ENCODE measurements at regions not wholly inside any gene's neighbourhood (a gene's known extent, or its start where the extent isn't known, plus 50 kb on each side); places are given as distances from the start of the nearest gene placed in this dataset.
A peak's percentile ranks its signal among the peaks of the same experiment; 100 is the strongest.

- Histone ChIP-seq H3K4me3 (replicated peaks in 1 of 4; ENCODE audit: control extremely low read depth in 1 of 4, insufficient read depth in 1 of 4, low read depth in 3 of 4, low read length in 4 of 4) (no peak overlapping the region), H3K4me1 (ENCODE audit: control insufficient read depth, extremely low read depth, insufficient read depth, low read length) (no peaks in the 10 kb centered on the region), H3K27me3 (ENCODE audit: control insufficient read depth, insufficient read depth, low read length) (no peaks in the 10 kb centered on the region), H3K4me2 (ENCODE audit: extremely low read depth, insufficient read depth, low read length) (no peak overlapping the region), H3K9ac (ENCODE audit: insufficient read depth, low read length) (no peak overlapping the region), H3K36me3 (ENCODE audit: control insufficient read depth, insufficient read depth, low read length) (no peaks in the 10 kb centered on the region), H4K20me1 (ENCODE audit: control insufficient read depth, extremely low read depth, insufficient read depth, low read length) (no peaks in the 10 kb centered on the region), H3K27ac (ENCODE audit: insufficient read depth, low read length) (no peak overlapping the region), H3K9me3 (ENCODE audit: control insufficient read depth, insufficient read depth, low read depth, low read length) (no peaks in the 10 kb centered on the region), H2AFZ (ENCODE audit: low read length) (no peak overlapping the region), H3K79me2 (ENCODE audit: control insufficient read depth, insufficient read depth, low read length) (no peaks in the 10 kb centered on the region)
- TF ChIP-seq EZH2 (IDR thresholded peaks at IDR 0.05; ENCODE audit: low read length, missing control alignments) = no peak
- TF ChIP-seq, protein P1, sequence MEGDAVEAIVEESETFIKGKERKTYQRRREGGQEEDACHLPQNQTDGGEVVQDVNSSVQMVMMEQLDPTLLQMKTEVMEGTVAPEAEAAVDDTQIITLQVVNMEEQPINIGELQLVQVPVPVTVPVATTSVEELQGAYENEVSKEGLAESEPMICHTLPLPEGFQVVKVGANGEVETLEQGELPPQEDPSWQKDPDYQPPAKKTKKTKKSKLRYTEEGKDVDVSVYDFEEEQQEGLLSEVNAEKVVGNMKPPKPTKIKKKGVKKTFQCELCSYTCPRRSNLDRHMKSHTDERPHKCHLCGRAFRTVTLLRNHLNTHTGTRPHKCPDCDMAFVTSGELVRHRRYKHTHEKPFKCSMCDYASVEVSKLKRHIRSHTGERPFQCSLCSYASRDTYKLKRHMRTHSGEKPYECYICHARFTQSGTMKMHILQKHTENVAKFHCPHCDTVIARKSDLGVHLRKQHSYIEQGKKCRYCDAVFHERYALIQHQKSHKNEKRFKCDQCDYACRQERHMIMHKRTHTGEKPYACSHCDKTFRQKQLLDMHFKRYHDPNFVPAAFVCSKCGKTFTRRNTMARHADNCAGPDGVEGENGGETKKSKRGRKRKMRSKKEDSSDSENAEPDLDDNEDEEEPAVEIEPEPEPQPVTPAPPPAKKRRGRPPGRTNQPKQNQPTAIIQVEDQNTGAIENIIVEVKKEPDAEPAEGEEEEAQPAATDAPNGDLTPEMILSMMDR (conservative IDR thresholded peaks at IDR 0.05 in 1 of 2, IDR thresholded peaks at IDR 0.05 in 1 of 2; ENCODE audit: low read depth in 1 of 2, low read length in 2 of 2) = no peak
- DNase-seq (ENCODE audit: low read depth in 2 of 2) = peak in 1 of 2 donors; percentile 6
These were observed 1039.5 kb upstream of the SLC10A2 start for GRCh38 chr13:104105418-104106355.

DNA sequence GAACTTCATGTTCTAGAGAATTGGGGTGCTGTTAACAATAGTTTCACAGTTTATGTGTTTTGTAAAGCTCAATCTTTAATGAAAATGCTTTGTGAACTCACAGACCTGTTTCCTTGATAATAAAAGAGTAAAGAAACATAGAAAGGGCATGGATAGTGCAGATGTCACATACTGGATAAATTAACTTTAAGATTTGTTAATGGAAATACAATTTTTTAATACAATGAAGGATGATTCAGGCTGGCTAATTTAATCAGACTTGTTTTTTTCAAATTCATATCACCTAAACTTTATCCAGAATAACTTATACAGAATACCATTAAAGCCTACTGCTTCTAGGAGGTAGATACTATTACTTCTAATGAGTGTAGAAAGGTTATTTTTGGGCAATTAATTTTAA lies 1033.5 kb upstream of the SLC10A2 start:
- Histone ChIP-seq H3K79me2 (ENCODE audit: control insufficient read depth, insufficient read depth, low read length) (no peaks in the 10 kb centered on the region), H4K20me1 (ENCODE audit: control insufficient read depth, extremely low read depth, insufficient read depth, low read length) (no peaks in the 10 kb centered on the region), H3K4me1 (ENCODE audit: control insufficient read depth, extremely low read depth, insufficient read depth, low read length) (no peaks in the 10 kb centered on the region), H3K4me3 (replicated peaks in 1 of 4; ENCODE audit: control extremely low read depth in 1 of 4, insufficient read depth in 1 of 4, low read depth in 3 of 4, low read length in 4 of 4) (no peak overlapping the region), H3K9me3 (ENCODE audit: control insufficient read depth, insufficient read depth, low read depth, low read length) (no peaks in the 10 kb centered on the region), H3K9ac (ENCODE audit: insufficient read depth, low read length) (no peak overlapping the region), H2AFZ (ENCODE audit: low read length) (no peak overlapping the region), H3K36me3 (ENCODE audit: control insufficient read depth, insufficient read depth, low read length) (no peaks in the 10 kb centered on the region), H3K27me3 (ENCODE audit: control insufficient read depth, insufficient read depth, low read length) (no peaks in the 10 kb centered on the region), H3K4me2 (ENCODE audit: extremely low read depth, insufficient read depth, low read length) (no peak overlapping the region), H3K27ac (ENCODE audit: insufficient read depth, low read length) (no peak overlapping the region)
- DNase-seq (ENCODE audit: low read depth in 2 of 2) = no peak
- no peak for TF ChIP-seq EZH2 (IDR thresholded peaks at IDR 0.05; ENCODE audit: low read length, missing control alignments)
- TF ChIP-seq, protein P1 (conservative IDR thresholded peaks at IDR 0.05 in 1 of 2, IDR thresholded peaks at IDR 0.05 in 1 of 2; ENCODE audit: low read depth in 1 of 2, low read length in 2 of 2) = no peak

- no peak overlapping the region for H2AFZ ChIP-seq (ENCODE audit: low read length)
- no peak overlapping the region for H3K9ac ChIP-seq (ENCODE audit: insufficient read depth, low read length)
- H3K4me1 ChIP-seq (ENCODE audit: control insufficient read depth, extremely low read depth, insufficient read depth, low read length) = no peaks in the 10 kb centered on the region
- H3K4me2 ChIP-seq (ENCODE audit: extremely low read depth, insufficient read depth, low read length) = no peak overlapping the region
- DNase-seq (ENCODE audit: low read depth in 2 of 2) = peak in 1 of 2 donors; percentile 5
- no peaks in the 10 kb centered on the region for H3K27me3 ChIP-seq (ENCODE audit: control insufficient read depth, insufficient read depth, low read length)
- TF ChIP-seq, protein P1 (conservative IDR thresholded peaks at IDR 0.05 in 1 of 2, IDR thresholded peaks at IDR 0.05 in 1 of 2; ENCODE audit: low read depth in 1 of 2, low read length in 2 of 2) = no peak
- no peak for TF ChIP-seq EZH2 (IDR thresholded peaks at IDR 0.05; ENCODE audit: low read length, missing control alignments)
- H3K9me3 ChIP-seq (ENCODE audit: control insufficient read depth, insufficient read depth, low read depth, low read length) = no peaks in the 10 kb centered on the region
- no peak overlapping the region for H3K27ac ChIP-seq (ENCODE audit: insufficient read depth, low read length)
- no peaks in the 10 kb centered on the region for H3K79me2 ChIP-seq (ENCODE audit: control insufficient read depth, insufficient read depth, low read length)
- H3K4me3 ChIP-seq (replicated peaks in 1 of 4; ENCODE audit: control extremely low read depth in 1 of 4, insufficient read depth in 1 of 4, low read depth in 3 of 4, low read length in 4 of 4) = no peak overlapping the region
- no peaks in the 10 kb centered on the region for H4K20me1 ChIP-seq (ENCODE audit: control insufficient read depth, extremely low read depth, insufficient read depth, low read length)
- no peaks in the 10 kb centered on the region for H3K36me3 ChIP-seq (ENCODE audit: control insufficient read depth, insufficient read depth, low read length)
These were observed 1032.2 kb upstream of the SLC10A2 start for GRCh38 chr13:104098421-104098820.
